WTC11 (cell line): ENCODE measurements at regions not wholly inside any gene's neighbourhood (a gene's known extent, or its start where the extent isn't known, plus 50 kb on each side); places are given as distances from the start of the nearest gene placed in this dataset.

ENCODE experiments used
- ATAC-seq: fragments of 200-7000 bp; cut with Tn5 transposase; 2 replicates; pipeline ENCODE4 v1.10.0; 2021; ENCODE audit warnings: mild to moderate bottlenecking, moderate library complexity
- CTCF ChIA-PET: fragments of 300-600 bp; sonication (Branson Sonifier 250); formaldehyde crosslinking; loops from one replicate; lab custom pipeline; 2021; ENCODE audit warnings: antibody characterized with exemption; lab: Charles Lee
- POLR2A ChIA-PET: fragments of 350-600 bp; sonication (Branson Sonifier 250); formaldehyde crosslinking; loops from one replicate; lab custom pipeline; 2021; ENCODE audit warnings: antibody characterized with exemption; lab: Charles Lee
- DNase-seq: peaks from one replicate; pipeline ENCODE4 v3.0.0; 2021; ENCODE audit warnings: low spot score
- H3K27ac Mint-ChIP-seq: 2 replicates; pipeline ENCODE4 v1.8.0; 2021; ENCODE audit warnings: mixed read lengths
- H3K27me3 Mint-ChIP-seq: 2 replicates; pipeline ENCODE4 v1.8.0; 2021; ENCODE audit warnings: low read depth, mild to moderate bottlenecking, moderate library complexity, mixed read lengths
- H3K36me3 Mint-ChIP-seq: 2 replicates; pipeline ENCODE4 v1.8.0; 2021; ENCODE audit warnings: mixed read lengths
- H3K4me1 Mint-ChIP-seq: 2 replicates; pipeline ENCODE4 v1.8.0; 2022; ENCODE audit warnings: mixed read lengths
- H3K4me3 Mint-ChIP-seq: 2 replicates; pipeline ENCODE4 v1.8.0; 2021; ENCODE audit warnings: mild to moderate bottlenecking, moderate library complexity, mixed read lengths
- H3K9me3 Mint-ChIP-seq: 2 replicates; pipeline ENCODE4 v1.8.0; 2021; ENCODE audit warnings: mixed read lengths
- ATF1 ChIP-seq: sonication (generic); formaldehyde crosslinking; IDR thresholded peaks from 2 replicates; pipeline ENCODE4 v1.8.1; 2023; ENCODE audit warnings: mild to moderate bottlenecking, moderate library complexity, missing genetic modification reagents
- ATF3 ChIP-seq: sonication (generic); formaldehyde crosslinking; conservative IDR thresholded peaks from 2 replicates; pipeline ENCODE4 v1.8.1; 2022; ENCODE audit warnings: mild to moderate bottlenecking, missing genetic modification reagents
- GRHL2 ChIP-seq: fragments of 250-450 bp; sonication (Bioruptor Pico); IDR thresholded peaks from 2 replicates; pipeline ENCODE4 v1.8.0; 2022; ENCODE audit warnings: mild to moderate bottlenecking, moderate library complexity; ENCODE audit not compliant: insufficient replicate concordance, severe bottlenecking
- IRF2 ChIP-seq: sonication (generic); formaldehyde crosslinking; IDR thresholded peaks from 2 replicates; pipeline ENCODE4 v1.8.0; 2022; ENCODE audit warnings: low read depth, missing genetic modification reagents, borderline replicate concordance
- MAX ChIP-seq: sonication (generic); formaldehyde crosslinking; IDR thresholded peaks from 2 replicates; pipeline ENCODE4 v1.8.0; 2022; ENCODE audit warnings: mild to moderate bottlenecking, missing genetic modification reagents
- SMAD4 ChIP-seq: sonication (generic); formaldehyde crosslinking; IDR thresholded peaks from 2 replicates; pipeline ENCODE4 v1.8.0; 2022; ENCODE audit warnings: mild to moderate bottlenecking, missing genetic modification reagents
- ZBTB21 ChIP-seq: sonication (generic); formaldehyde crosslinking; IDR thresholded peaks from 2 replicates; pipeline ENCODE4 v1.8.1; 2023; ENCODE audit warnings: mild to moderate bottlenecking, missing genetic modification reagents, borderline replicate concordance
- ZNF232 ChIP-seq: sonication (generic); formaldehyde crosslinking; IDR thresholded peaks from 2 replicates; pipeline ENCODE4 v1.8.0; 2022; ENCODE audit warnings: mild to moderate bottlenecking, missing genetic modification reagents
- TF ChIP-seq, protein P1 (sequence below): sonication (generic); formaldehyde crosslinking; IDR thresholded peaks from 2 replicates; pipeline ENCODE4 v1.8.1; 2023; ENCODE audit warnings: mild to moderate bottlenecking, missing genetic modification reagents
- TF ChIP-seq, protein P2 (sequence below): sonication (generic); formaldehyde crosslinking; IDR thresholded peaks from 2 replicates; pipeline ENCODE4 v1.8.1; 2023; ENCODE audit warnings: mild to moderate bottlenecking, moderate library complexity, missing genetic modification reagents

DNA sequence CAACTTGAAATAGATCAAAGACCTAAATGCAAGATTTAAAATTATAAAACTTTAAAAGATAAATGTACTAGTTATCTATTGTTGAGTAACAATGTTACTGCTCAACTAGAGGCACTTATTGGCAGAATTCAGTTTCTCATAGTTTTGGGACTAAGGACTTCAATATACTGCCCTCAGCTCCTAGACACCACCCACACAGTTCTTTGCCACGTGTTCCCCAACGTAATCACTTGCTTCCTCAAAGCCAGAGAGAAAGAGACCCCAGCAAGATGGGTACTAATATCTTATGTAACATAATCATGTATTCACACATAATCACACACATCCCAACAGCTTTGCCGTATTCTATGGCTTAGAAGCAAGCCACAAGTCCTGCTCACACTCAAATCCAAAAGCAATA is 50.3 kb upstream of the SLC22A16 start:
- H3K4me1 Mint-ChIP-seq: peaks cover 6% of the 10 kb centered on the region; the same call in 1 of the 2 replicates
- DNase-seq (no peak), ATAC-seq (no peak)
- TF ChIP-seq, protein P1, sequence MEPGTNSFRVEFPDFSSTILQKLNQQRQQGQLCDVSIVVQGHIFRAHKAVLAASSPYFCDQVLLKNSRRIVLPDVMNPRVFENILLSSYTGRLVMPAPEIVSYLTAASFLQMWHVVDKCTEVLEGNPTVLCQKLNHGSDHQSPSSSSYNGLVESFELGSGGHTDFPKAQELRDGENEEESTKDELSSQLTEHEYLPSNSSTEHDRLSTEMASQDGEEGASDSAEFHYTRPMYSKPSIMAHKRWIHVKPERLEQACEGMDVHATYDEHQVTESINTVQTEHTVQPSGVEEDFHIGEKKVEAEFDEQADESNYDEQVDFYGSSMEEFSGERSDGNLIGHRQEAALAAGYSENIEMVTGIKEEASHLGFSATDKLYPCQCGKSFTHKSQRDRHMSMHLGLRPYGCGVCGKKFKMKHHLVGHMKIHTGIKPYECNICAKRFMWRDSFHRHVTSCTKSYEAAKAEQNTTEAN (CRISPR knock-in tag): no peak
- TF ChIP-seq ZBTB21 (CRISPR knock-in tag): no peak
- TF ChIP-seq GRHL2: no peak
- no peak for TF ChIP-seq SMAD4 (CRISPR knock-in tag)
- TF ChIP-seq ZNF232: no peak
- TF ChIP-seq MAX (CRISPR knock-in tag): no peak
- TF ChIP-seq IRF2: no peak
- no peak for TF ChIP-seq ATF1 (CRISPR knock-in tag)
- TF ChIP-seq, protein P2, sequence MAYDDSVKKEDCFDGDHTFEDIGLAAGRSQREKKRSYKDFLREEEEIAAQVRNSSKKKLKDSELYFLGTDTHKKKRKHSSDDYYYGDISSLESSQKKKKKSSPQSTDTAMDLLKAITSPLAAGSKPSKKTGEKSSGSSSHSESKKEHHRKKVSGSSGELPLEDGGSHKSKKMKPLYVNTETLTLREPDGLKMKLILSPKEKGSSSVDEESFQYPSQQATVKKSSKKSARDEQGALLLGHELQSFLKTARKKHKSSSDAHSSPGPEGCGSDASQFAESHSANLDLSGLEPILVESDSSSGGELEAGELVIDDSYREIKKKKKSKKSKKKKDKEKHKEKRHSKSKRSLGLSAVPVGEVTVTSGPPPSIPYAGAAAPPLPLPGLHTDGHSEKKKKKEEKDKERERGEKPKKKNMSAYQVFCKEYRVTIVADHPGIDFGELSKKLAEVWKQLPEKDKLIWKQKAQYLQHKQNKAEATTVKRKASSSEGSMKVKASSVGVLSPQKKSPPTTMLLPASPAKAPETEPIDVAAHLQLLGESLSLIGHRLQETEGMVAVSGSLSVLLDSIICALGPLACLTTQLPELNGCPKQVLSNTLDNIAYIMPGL (CRISPR knock-in tag): no peak
- TF ChIP-seq ATF3 (CRISPR knock-in tag): no peak
- CTCF ChIA-PET: interaction anchor here (0.5 to 1.3 kb wide), 3 partner anchors 92 to 983 kb away, joined by 3 to 5 read pairs (median 4); no protein-coding TSS in a partner anchor
- H3K27ac Mint-ChIP-seq: no peak overlapping the region
- H3K27me3 Mint-ChIP-seq: no peaks in the 10 kb centered on the region
- peaks cover 11% of the 10 kb centered on the region for H3K9me3 Mint-ChIP-seq
- POLR2A ChIA-PET: interaction anchor here (0.7 kb wide), 1 partner anchor 59 kb away, joined by 9 read pairs; no protein-coding TSS in a partner anchor
- no peaks in the 10 kb centered on the region for H3K36me3 Mint-ChIP-seq
- H3K4me3 Mint-ChIP-seq: no peak overlapping the region
